ENCODE measurements at regions not wholly inside any gene's neighbourhood (a gene's known extent, or its start where the extent isn't known, plus 50 kb on each side); places are given as distances from the start of the nearest gene placed in this dataset.

DNA sequence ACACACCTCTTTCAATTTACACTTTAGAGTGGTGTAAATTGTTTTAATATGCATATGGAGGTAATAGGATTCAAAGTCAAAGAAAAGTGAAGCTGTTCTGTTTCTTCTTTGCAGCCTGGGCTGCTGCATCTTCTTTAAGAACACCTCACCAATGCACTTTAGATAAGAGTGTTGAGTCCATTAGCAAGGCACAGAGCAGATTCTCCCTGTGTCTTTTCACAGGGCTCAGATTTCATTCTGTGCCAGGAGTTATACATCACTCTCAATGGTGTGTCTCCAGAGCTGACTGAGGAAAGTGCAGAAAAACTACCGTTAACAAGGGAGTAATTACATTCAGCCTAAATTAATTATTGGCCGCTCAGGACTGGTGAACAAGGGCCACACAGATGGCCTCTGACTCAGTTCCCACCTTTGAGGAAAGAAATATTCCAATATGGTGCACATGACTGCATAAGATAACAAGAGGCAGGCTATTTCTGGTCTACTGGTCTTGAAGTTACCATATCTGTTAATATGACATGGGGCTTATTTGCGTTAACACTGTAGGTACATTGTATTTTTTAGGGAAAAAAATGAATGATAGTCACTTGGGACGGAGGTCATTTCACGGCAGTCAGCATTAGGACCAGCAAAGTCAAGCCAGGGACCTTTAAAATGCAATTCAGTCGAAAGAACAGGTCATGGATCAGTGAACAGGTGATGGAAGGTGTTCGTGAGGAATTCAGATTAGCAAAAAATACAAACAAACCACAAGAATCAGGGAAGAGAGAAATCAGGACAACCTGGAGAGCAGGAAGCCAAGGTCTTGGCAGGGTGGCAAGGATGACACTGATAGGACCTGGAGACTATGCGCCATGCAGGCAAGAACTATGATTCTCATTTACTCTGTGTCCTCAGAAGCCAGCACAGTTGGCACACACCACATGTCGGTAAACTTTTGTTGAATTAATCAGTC lies 203.7 kb downstream of the TBX18 start:
- FAIRE-seq (no peak), DNase-seq (ENCODE audit: low read depth in 1 of 2, low spot score in 2 of 2) (no peak)
- Histone ChIP-seq H4K91ac (replicated peaks; ENCODE audit: insufficient read length, low read length) (no peak overlapping the region), H3K27ac (ENCODE audit: low read depth, low read length) (no peak overlapping the region), H2BK5ac (ENCODE audit: low read depth, low read length) (no peak overlapping the region), H2BK20ac (ENCODE audit: low read length) (no peak overlapping the region), H3K9ac (replicated peaks in 1 of 4; ENCODE audit: extremely low read depth in 1 of 4, low read depth in 3 of 4, low read length in 3 of 4) (no peak overlapping the region), H3K27me3 (replicated peaks in 1 of 4; ENCODE audit: control insufficient read depth in 3 of 4, extremely low read depth in 1 of 4, insufficient read depth in 3 of 4, low read length in 3 of 4) (peaks cover 0 to 2% (median 0%) of the 10 kb centered on the region in 4 experiments; a peak in 1 of 7 replicates), H4K5ac (ENCODE audit: insufficient read length, low read depth, low read length) (no peak overlapping the region), H3K79me2 (ENCODE audit: control insufficient read depth in 1 of 2, insufficient read depth in 2 of 2, low read length in 2 of 2) (no peaks in the 10 kb centered on the region), H2AK5ac (ENCODE audit: low read depth, low read length) (no peak overlapping the region), H2BK12ac (ENCODE audit: low read depth, low read length) (no peak overlapping the region), H3K36me3 (ENCODE audit: control insufficient read depth in 2 of 4, insufficient read depth in 4 of 4, low read length in 3 of 4) (no peaks in the 10 kb centered on the region), H3K4me2 (ENCODE audit: insufficient read depth in 1 of 2, low read depth in 2 of 2, low read length in 2 of 2) (no peak overlapping the region), H3K4me1 (replicated peaks in 1 of 4; ENCODE audit: control insufficient read depth in 3 of 4, insufficient read depth in 4 of 4, low read length in 3 of 4) (no peaks in the 10 kb centered on the region), H2BK15ac (ENCODE audit: low read length) (no peak overlapping the region), H3K23me2 (ENCODE audit: low read depth, low read length) (no peaks in the 10 kb centered on the region), H3K4ac (replicated peaks; ENCODE audit: insufficient read length, low read depth, low read length) (no peak overlapping the region), H3K56ac (replicated peaks; ENCODE audit: insufficient read length, low read depth, low read length) (no peak overlapping the region), H3K23ac (ENCODE audit: insufficient read length) (no peak overlapping the region), H3K18ac (ENCODE audit: extremely low read depth, low read length) (no peak overlapping the region), H2BK120ac (replicated peaks; ENCODE audit: low read depth, low read length) (no peak overlapping the region), H3K4me3 (ENCODE audit: extremely low read depth in 1 of 4, insufficient read depth in 2 of 4, low read depth in 3 of 4, low read length in 4 of 4) (no peak overlapping the region), H3K14ac (ENCODE audit: insufficient read length) (no peak overlapping the region), H4K8ac (ENCODE audit: extremely low read depth, insufficient read depth, low read length) (no peak overlapping the region), H3K79me1 (ENCODE audit: low read depth, low read length) (no peaks in the 10 kb centered on the region), H3K9me3 (ENCODE audit: insufficient read depth in 2 of 2, low read depth in 1 of 2, low read length in 1 of 2) (no peaks in the 10 kb centered on the region), H4K20me1 (replicated peaks in 1 of 2; ENCODE audit: control insufficient read depth in 1 of 2, insufficient read depth in 2 of 2, low read length in 2 of 2) (no peaks in the 10 kb centered on the region), H2AFZ (ENCODE audit: low read length) (no peak overlapping the region)
- 91% methylated on average over 9 of the region's 9 CpGs; no CpG with 5 or more reads in 1 of the 2 experiments for WGBS, 2 experiments (ENCODE audit: extremely low coverage in 1 of 2, insufficient coverage in 1 of 2, insufficient read length in 1 of 2, insufficient replicate concordance in 2 of 2, low coverage in 1 of 2, low lambda C conversion rate in 2 of 2, missing lambda C conversion rate in 1 of 2)
- CTCF ChIA-PET (ENCODE audit: partially characterized antibody), result no interaction called here
- POLR2A ChIA-PET (ENCODE audit: partially characterized antibody), result no interaction called here

Data from H1 (cell line).